Activated CD8-positive, alpha-beta T cell treated with anti-CD3 and anti-CD28 coated beads for 36 hours (primary cell): ENCODE measurements at regions not wholly inside any gene's neighbourhood (a gene's known extent, or its start where the extent isn't known, plus 50 kb on each side); places are given as distances from the start of the nearest gene placed in this dataset.
"Not testable (repeated sequence)": the region's sequence is repeated elsewhere in the genome, so short reads cannot be mapped to it uniquely, and the experiment has no call there.

Experiments used
- ATAC-seq: fragments of 200-7000 bp; cut with Tn5 transposase; one replicate; pipeline ENCODE4 v1.10.0; 2021; ENCODE audit warnings: mild to moderate bottlenecking, moderate library complexity
- CTCF ChIA-PET: fragments of 350-600 bp; sonication (Branson Sonifier 250); formaldehyde crosslinking; loops from one replicate; lab custom pipeline; 2021; ENCODE audit warnings: antibody characterized with exemption; lab: Charles Lee
- POLR2A ChIA-PET: fragments of 350-600 bp; sonication (Branson Sonifier 250); formaldehyde crosslinking; loops from one replicate; lab custom pipeline; 2021; ENCODE audit warnings: antibody characterized with exemption; lab: Charles Lee
- DNase-seq: peaks from one replicate; pipeline ENCODE4 v3.0.0-alpha.2; 2020
- H3K27ac Mint-ChIP-seq: one replicate; pipeline ENCODE4 v1.8.0; 2021; ENCODE audit warnings: mild to moderate bottlenecking, mixed read lengths
- H3K27me3 Mint-ChIP-seq: one replicate; pipeline ENCODE4 v1.8.0; 2021; ENCODE audit warnings: mixed read lengths
- H3K36me3 Mint-ChIP-seq: one replicate; pipeline ENCODE4 v1.8.0; 2021; ENCODE audit warnings: low read depth, mixed read lengths
- H3K4me1 Mint-ChIP-seq: one replicate; pipeline ENCODE4 v1.8.0; 2021; ENCODE audit warnings: low read depth, mixed read lengths
- H3K4me3 Mint-ChIP-seq: one replicate; pipeline ENCODE4 v1.8.0; 2021; ENCODE audit warnings: mild to moderate bottlenecking, moderate library complexity, mixed read lengths
- H3K9me3 Mint-ChIP-seq: one replicate; pipeline ENCODE4 v1.8.0; 2021; ENCODE audit warnings: mixed read lengths
- intact Hi-C: fragments of 100-400 bp; cut with micrococcal nuclease; formaldehyde crosslinking; loops from one replicate; pipeline ENCODE4 v1.10.0; 2022
- TF ChIP-seq, protein P1 (sequence below): fragments of 200-600 bp; IDR thresholded peaks from one replicate; pipeline ENCODE4 v1.8.0; 2022; ENCODE audit warnings: antibody characterized with exemption, mild to moderate bottlenecking

DNA sequence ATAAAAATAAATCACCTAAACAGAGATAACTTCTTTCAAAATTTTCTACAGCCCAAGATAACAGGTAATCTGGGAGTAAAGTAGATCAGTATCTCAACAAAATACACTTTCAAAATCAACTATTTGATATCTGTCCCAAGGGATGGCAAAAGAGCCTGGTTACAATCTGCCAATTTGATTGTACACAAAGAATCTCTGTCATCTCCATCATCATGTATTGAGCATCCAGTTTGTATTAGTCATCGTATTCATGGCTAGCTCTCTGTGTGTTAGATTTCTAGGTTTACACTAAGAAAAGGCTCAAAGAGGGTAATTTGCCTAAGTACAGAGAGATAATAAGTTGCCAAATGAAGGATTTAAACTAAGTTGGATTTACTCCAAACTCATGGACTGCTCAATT, 329.0 kb upstream of the NRSN1 start:
- ChIA-PET POLR2A (no interaction called here), CTCF (no interaction called here)
- Mint-ChIP-seq H3K4me1 (no peaks in the 10 kb centered on the region), H3K27me3 (no peaks in the 10 kb centered on the region), H3K9me3 (no peaks in the 10 kb centered on the region), H3K27ac (no peak overlapping the region), H3K4me3 (no peak overlapping the region), H3K36me3 (no peaks in the 10 kb centered on the region)
- DNase-seq: no peak
- ATAC-seq: no peak
- intact Hi-C loops: no loop called here
- TF ChIP-seq, protein P1, sequence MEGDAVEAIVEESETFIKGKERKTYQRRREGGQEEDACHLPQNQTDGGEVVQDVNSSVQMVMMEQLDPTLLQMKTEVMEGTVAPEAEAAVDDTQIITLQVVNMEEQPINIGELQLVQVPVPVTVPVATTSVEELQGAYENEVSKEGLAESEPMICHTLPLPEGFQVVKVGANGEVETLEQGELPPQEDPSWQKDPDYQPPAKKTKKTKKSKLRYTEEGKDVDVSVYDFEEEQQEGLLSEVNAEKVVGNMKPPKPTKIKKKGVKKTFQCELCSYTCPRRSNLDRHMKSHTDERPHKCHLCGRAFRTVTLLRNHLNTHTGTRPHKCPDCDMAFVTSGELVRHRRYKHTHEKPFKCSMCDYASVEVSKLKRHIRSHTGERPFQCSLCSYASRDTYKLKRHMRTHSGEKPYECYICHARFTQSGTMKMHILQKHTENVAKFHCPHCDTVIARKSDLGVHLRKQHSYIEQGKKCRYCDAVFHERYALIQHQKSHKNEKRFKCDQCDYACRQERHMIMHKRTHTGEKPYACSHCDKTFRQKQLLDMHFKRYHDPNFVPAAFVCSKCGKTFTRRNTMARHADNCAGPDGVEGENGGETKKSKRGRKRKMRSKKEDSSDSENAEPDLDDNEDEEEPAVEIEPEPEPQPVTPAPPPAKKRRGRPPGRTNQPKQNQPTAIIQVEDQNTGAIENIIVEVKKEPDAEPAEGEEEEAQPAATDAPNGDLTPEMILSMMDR: no peak

GRCh38 chr6:23804289-23804688, 321.7 kb upstream of the NRSN1 start:
- intact Hi-C loops, H3K9me3 Mint-ChIP-seq, POLR2A ChIA-PET, CTCF ChIA-PET, DNase-seq, H3K36me3 Mint-ChIP-seq, H3K27me3 Mint-ChIP-seq, H3K4me1 Mint-ChIP-seq, H3K27ac Mint-ChIP-seq, ATAC-seq, H3K4me3 Mint-ChIP-seq: not testable (repeated sequence)

DNA sequence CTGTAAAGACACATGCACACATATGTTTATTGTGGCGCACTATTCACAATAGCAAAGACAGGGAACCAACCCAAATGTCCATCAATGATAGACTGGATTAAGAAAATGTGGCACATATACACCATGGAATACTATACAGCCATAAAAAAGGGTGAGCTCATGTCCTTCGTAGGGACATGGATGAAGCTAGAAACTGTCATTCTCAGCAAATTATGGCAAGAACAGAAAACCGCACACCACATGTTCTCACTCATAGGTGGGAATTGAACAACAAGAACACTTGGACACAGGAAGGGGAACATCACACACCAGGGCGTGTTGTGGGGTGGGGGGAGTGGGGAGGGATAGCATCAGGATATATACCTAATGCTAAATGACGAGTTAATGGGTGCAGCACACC, 304.9 kb upstream of the NRSN1 start:
- H3K36me3 Mint-ChIP-seq, H3K9me3 Mint-ChIP-seq, POLR2A ChIA-PET, H3K4me1 Mint-ChIP-seq, H3K27me3 Mint-ChIP-seq, intact Hi-C loops, DNase-seq, H3K27ac Mint-ChIP-seq, H3K4me3 Mint-ChIP-seq, CTCF ChIA-PET, ATAC-seq: not testable (repeated sequence)

DNA sequence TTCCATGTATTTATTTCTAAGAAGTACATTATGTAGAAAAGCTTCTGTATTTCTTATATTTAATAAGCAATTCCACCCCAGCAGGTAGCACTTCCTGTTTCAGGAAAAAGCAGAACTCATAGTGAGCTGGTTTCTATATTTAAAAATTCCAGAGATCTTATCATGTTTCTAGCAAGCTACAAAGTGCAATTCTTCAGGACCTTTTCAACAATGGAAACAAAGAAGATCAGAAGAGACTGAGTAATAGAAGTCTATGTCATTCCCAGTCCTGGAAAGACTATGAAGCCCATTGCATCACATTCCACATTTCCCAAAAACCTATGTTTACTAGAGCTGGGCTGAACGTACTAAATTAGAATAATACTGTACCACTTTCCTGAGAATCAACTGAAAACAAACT, 302.6 kb upstream of the NRSN1 start:
- ATAC-seq: no peak
- no peaks in the 10 kb centered on the region for H3K4me1 Mint-ChIP-seq
- no peak for DNase-seq
- ChIA-PET POLR2A (interaction anchor here (0.7 kb wide), 1 partner anchor 458 kb away, joined by 3 read pairs; no protein-coding TSS in a partner anchor), CTCF (no interaction called here)
- no peak overlapping the region for H3K4me3 Mint-ChIP-seq
- no peak overlapping the region for H3K27ac Mint-ChIP-seq
- peaks cover 4% of the 10 kb centered on the region for H3K9me3 Mint-ChIP-seq
- intact Hi-C loops: no loop called here
- no peaks in the 10 kb centered on the region for H3K27me3 Mint-ChIP-seq
- H3K36me3 Mint-ChIP-seq: no peaks in the 10 kb centered on the region
- TF ChIP-seq, protein P1: no peak

GRCh38 chr6:23826572-23826971, 299.4 kb upstream of the NRSN1 start:
- intact Hi-C loops: no loop called here
- Mint-ChIP-seq H3K27ac (no peak overlapping the region), H3K9me3 (peaks cover 4% of the 10 kb centered on the region), H3K4me3 (no peak overlapping the region), H3K4me1 (no peaks in the 10 kb centered on the region), H3K27me3 (no peaks in the 10 kb centered on the region), H3K36me3 (no peaks in the 10 kb centered on the region)
- TF ChIP-seq, protein P1: no peak
- DNase-seq: no peak
- no peak for ATAC-seq
- CTCF ChIA-PET: no interaction called here
- POLR2A ChIA-PET: no interaction called here

- Mint-ChIP-seq H3K27ac (no peak overlapping the region), H3K4me3 (no peak overlapping the region), H3K9me3 (peaks cover 4% of the 10 kb centered on the region)
These were observed 297.2 kb upstream of the NRSN1 start for GRCh38 chr6:23828861-23829260.

More at GRCh38 chr6:23828861-23829260, 297.2 kb upstream of the NRSN1 start:
- H3K4me1 Mint-ChIP-seq: no peaks in the 10 kb centered on the region
- CTCF ChIA-PET: no interaction called here
- intact Hi-C loops: no loop called here
- no peaks in the 10 kb centered on the region for H3K36me3 Mint-ChIP-seq
- no peak for ATAC-seq
- DNase-seq: no peak
- TF ChIP-seq, protein P1: no peak
- no peaks in the 10 kb centered on the region for H3K27me3 Mint-ChIP-seq
- POLR2A ChIA-PET: no interaction called here
